Bronchial epithelial cell (primary cell): ENCODE measurements at regions not wholly inside any gene's neighbourhood (a gene's known extent, or its start where the extent isn't known, plus 50 kb on each side); places are given as distances from the start of the nearest gene placed in this dataset.

ENCODE experiments used
- DNase-seq: peaks from one replicate; pipeline ENCODE4 v3.0.0-alpha.2; 2010; ENCODE audit warnings: low read depth
- FAIRE-seq: peaks from 2 replicates; lab custom pipeline; 2011; peaks lifted over from hg19 to GRCh38; lab: Jason Lieb, UNC
- H3K27me3 ChIP-seq: 2 replicates; pipeline ENCODE4 v1.5.1; 2011; ENCODE audit warnings: low read length; ENCODE audit not compliant: control insufficient read depth, insufficient read depth
- H3K36me3 ChIP-seq: 2 replicates; pipeline ENCODE4 v1.5.1; 2011; ENCODE audit warnings: low read length; ENCODE audit not compliant: control insufficient read depth, insufficient read depth
- H3K4me3 ChIP-seq: 2 replicates; pipeline ENCODE4 v1.5.1; 2011; ENCODE audit warnings: mild to moderate bottlenecking, low read depth, low read length, control low read depth
- CTCF ChIP-seq: IDR thresholded peaks from 2 replicates; pipeline ENCODE4 v1.5.1; 2011; ENCODE audit warnings: mild to moderate bottlenecking, moderate library complexity, low read length, control low read depth, inconsistent platforms; ENCODE audit not compliant: insufficient read depth, severe bottlenecking

- Histone ChIP-seq H3K36me3 (no peaks in the 10 kb centered on the region), H3K27me3 (no peaks in the 10 kb centered on the region), H3K4me3 (no peak overlapping the region)
- FAIRE-seq, result no peak
- TF ChIP-seq CTCF, result no peak
- no peak for DNase-seq
These were observed 469.0 kb downstream of the RWDD3 start for GRCh38 chr1:95703046-95703445.

GRCh38 chr1:95716097-95716496, 482.1 kb downstream of the RWDD3 start:
- Histone ChIP-seq H3K36me3 (no peaks in the 10 kb centered on the region), H3K27me3 (no peaks in the 10 kb centered on the region), H3K4me3 (no peak overlapping the region)
- no peak for TF ChIP-seq CTCF
- DNase-seq (peak; percentile 37), FAIRE-seq (no peak)

GRCh38 chr1:95716550-95716949, 482.5 kb downstream of the RWDD3 start:
- DNase-seq, result no peak
- no peak for TF ChIP-seq CTCF
- H3K36me3 ChIP-seq, result no peaks in the 10 kb centered on the region
- no peak for FAIRE-seq
- H3K27me3 ChIP-seq, result no peaks in the 10 kb centered on the region
- H3K4me3 ChIP-seq, result no peak overlapping the region

- TF ChIP-seq CTCF, result no peak
- no peaks in the 10 kb centered on the region for H3K36me3 ChIP-seq
- DNase-seq, result peak; percentile 95
- H3K4me3 ChIP-seq, result no peak overlapping the region
- no peak for FAIRE-seq
- no peaks in the 10 kb centered on the region for H3K27me3 ChIP-seq
These were observed 489.3 kb downstream of the RWDD3 start for GRCh38 chr1:95723346-95723745.

- no peak overlapping the region for H3K4me3 ChIP-seq
- H3K36me3 ChIP-seq, result no peaks in the 10 kb centered on the region
- no peak for FAIRE-seq
- no peak for TF ChIP-seq CTCF
- DNase-seq, result no peak
- H3K27me3 ChIP-seq, result no peaks in the 10 kb centered on the region
These were observed 494.8 kb downstream of the RWDD3 start for GRCh38 chr1:95728841-95729240.

- FAIRE-seq (peak; percentile 62), DNase-seq (peak; percentile 94)
- Histone ChIP-seq H3K27me3 (no peaks in the 10 kb centered on the region), H3K36me3 (no peaks in the 10 kb centered on the region), H3K4me3 (no peak overlapping the region)
- TF ChIP-seq CTCF, result no peak
These were observed 497.0 kb downstream of the RWDD3 start for GRCh38 chr1:95730986-95731385.
